HepG2 (cell line): ENCODE measurements at regions not wholly inside any gene's neighbourhood (a gene's known extent, or its start where the extent isn't known, plus 50 kb on each side); places are given as distances from the start of the nearest gene placed in this dataset.

Experiments used
- ZMAT3 ChIP-seq: sonication (generic); formaldehyde crosslinking; conservative IDR thresholded peaks from 2 replicates; pipeline ENCODE4 v1.7.0; 2021; ENCODE audit warnings: missing genetic modification reagents
- ZNF776 ChIP-seq: sonication (generic); formaldehyde crosslinking; IDR thresholded peaks from 2 replicates; pipeline ENCODE4 v1.4.0; 2020; ENCODE audit warnings: mild to moderate bottlenecking, missing genetic modification reagents
- TF ChIP-seq, protein P1 (sequence below): IDR thresholded peaks from 2 replicates; pipeline ENCODE4 v1.6.1; 2012; ENCODE audit warnings: inconsistent platforms

DNA sequence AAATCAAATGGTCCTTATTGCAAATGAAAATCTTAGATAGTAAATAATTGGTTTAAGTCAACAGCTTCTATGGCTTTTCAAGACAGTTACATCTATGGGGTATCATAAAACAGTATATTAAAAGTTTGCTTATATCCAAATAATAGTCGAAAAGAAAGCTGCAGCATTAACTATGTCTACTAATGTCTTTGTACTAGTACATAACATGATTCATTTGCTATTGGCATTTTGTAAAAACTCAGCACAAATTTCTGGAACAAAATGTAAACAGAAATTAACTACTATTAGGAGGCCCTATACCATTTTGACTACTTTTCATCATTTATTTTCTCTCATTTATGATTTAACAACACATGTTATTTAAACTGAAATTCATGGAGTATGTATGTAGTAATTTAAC, 1435.2 kb upstream of the PRR20A start:
- no peak for TF ChIP-seq ZNF776 (CRISPR knock-in tag)
- TF ChIP-seq ZMAT3, result no peak
- TF ChIP-seq, protein P1, sequence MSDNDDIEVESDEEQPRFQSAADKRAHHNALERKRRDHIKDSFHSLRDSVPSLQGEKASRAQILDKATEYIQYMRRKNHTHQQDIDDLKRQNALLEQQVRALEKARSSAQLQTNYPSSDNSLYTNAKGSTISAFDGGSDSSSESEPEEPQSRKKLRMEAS, result no peak
